ENCODE measurements at regions not wholly inside any gene's neighbourhood (a gene's known extent, or its start where the extent isn't known, plus 50 kb on each side); places are given as distances from the start of the nearest gene placed in this dataset.

DNA sequence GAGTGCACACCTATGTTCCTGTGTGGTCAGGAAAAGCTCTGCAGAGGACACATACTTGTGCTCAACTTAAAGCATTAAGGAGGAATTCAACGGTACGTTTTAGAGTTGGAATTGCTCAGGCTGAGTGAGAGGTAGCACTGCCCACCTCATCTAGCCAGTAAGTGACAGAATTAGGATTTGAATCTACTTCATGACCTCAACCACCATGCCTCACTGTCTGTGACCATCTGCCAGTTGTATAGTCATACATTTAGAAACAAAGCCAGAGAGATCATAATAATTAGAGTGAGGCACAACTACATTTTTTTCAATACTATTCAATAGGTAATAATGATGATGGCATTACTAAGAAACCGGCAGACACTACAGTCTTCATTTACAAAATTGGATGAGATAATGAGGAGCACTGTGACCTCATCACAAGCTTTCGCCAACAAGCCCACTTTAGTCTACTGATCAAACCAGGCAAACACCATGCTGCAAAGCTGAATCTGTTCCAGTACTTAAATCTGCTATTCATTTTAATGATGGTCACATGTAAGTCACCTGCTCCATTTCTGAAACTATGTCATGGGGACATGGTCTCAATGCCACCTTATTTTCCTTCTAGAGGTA, 1018.4 kb downstream of the TMEM182 start:
- TF ChIP-seq, protein P1, sequence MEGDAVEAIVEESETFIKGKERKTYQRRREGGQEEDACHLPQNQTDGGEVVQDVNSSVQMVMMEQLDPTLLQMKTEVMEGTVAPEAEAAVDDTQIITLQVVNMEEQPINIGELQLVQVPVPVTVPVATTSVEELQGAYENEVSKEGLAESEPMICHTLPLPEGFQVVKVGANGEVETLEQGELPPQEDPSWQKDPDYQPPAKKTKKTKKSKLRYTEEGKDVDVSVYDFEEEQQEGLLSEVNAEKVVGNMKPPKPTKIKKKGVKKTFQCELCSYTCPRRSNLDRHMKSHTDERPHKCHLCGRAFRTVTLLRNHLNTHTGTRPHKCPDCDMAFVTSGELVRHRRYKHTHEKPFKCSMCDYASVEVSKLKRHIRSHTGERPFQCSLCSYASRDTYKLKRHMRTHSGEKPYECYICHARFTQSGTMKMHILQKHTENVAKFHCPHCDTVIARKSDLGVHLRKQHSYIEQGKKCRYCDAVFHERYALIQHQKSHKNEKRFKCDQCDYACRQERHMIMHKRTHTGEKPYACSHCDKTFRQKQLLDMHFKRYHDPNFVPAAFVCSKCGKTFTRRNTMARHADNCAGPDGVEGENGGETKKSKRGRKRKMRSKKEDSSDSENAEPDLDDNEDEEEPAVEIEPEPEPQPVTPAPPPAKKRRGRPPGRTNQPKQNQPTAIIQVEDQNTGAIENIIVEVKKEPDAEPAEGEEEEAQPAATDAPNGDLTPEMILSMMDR (IDR thresholded peaks at IDR 0.05), result no peak
- TF ChIP-seq POLR2A (IDR thresholded peaks at IDR 0.05), result no peak

Data from lower leg skin (tissue), 3 donors.